HCT116 (cell line): ENCODE measurements at regions not wholly inside any gene's neighbourhood (a gene's known extent, or its start where the extent isn't known, plus 50 kb on each side); places are given as distances from the start of the nearest gene placed in this dataset.

Experiments used
- ATF3 ChIP-seq: IDR thresholded peaks from 2 replicates; pipeline ENCODE4 v1.6.1; 2012
- CTCF ChIP-seq, 3 experiments: fragments of 200-600 bp in 1 of 3; sonication (generic) in 1 of 3; IDR thresholded peaks in 2 of 3; conservative IDR thresholded peaks in 1 of 3; 2 replicates each; pipeline ENCODE4 v1.5.1; 2012 to 2017; ENCODE audit warnings: low read depth in 2 of 3, low read length in 2 of 3, antibody characterized with exemption in 1 of 3, borderline replicate concordance in 1 of 3, control low read depth in 1 of 3, mild to moderate bottlenecking in 1 of 3, mixed read lengths in 1 of 3, mixed run types in 1 of 3, moderate library complexity in 1 of 3; ENCODE audit not compliant: insufficient read depth in 1 of 3
- EGR1 ChIP-seq: IDR thresholded peaks from 2 replicates; pipeline ENCODE4 v1.6.1; 2012; ENCODE audit warnings: low read depth
- EZH2 ChIP-seq: fragments of 200-600 bp; sonication (generic); IDR thresholded peaks from 2 replicates; pipeline ENCODE4 v1.6.1; 2017; ENCODE audit warnings: antibody characterized with exemption, mixed run types
- JUND ChIP-seq: IDR thresholded peaks from 2 replicates; pipeline ENCODE4 v1.6.1; 2012
- POLR2A ChIP-seq: IDR thresholded peaks from 2 replicates; pipeline ENCODE4 v1.7.0; 2011; ENCODE audit warnings: borderline replicate concordance; ENCODE audit not compliant: insufficient read depth, insufficient read length; ENCODE audit errors: extremely low read depth
- RAD21 ChIP-seq: IDR thresholded peaks from 2 replicates; pipeline ENCODE4 v1.6.1; 2012; ENCODE audit warnings: low read depth, mild to moderate bottlenecking
- REST ChIP-seq: IDR thresholded peaks from 2 replicates; pipeline ENCODE4 v1.6.1; 2012; ENCODE audit warnings: low read depth
- SIN3A ChIP-seq: IDR thresholded peaks from 2 replicates; pipeline ENCODE4 v1.6.1; 2012; ENCODE audit warnings: low read depth
- TCF7L2 ChIP-seq: IDR thresholded peaks from 2 replicates; pipeline ENCODE4 v1.7.0; 2011; ENCODE audit warnings: borderline replicate concordance, inconsistent platforms; ENCODE audit not compliant: insufficient read depth, insufficient read length; ENCODE audit errors: extremely low read depth
- YY1 ChIP-seq: IDR thresholded peaks from 2 replicates; pipeline ENCODE4 v1.6.1; 2011; ENCODE audit warnings: low read length, low read depth, moderate library complexity, mild to moderate bottlenecking; ENCODE audit not compliant: insufficient replicate concordance; ENCODE audit errors: extremely low read depth
- ZFX ChIP-seq: fragments of 450-650 bp; IDR thresholded peaks from 2 replicates; pipeline ENCODE4 v1.6.1; 2017
- ZNF274 ChIP-seq: fragments of 200-500 bp; sonication (Bioruptor generic); IDR thresholded peaks from 2 replicates; pipeline ENCODE4 v1.6.1; 2014; ENCODE audit warnings: mild to moderate bottlenecking, low read depth, low read length, inconsistent platforms

GRCh38 chr14:61881046-61881445, 118.8 kb downstream of the SNAPC1 start:
- no peak for TF ChIP-seq EZH2
- TF ChIP-seq CTCF (IDR thresholded peaks at IDR 0.05 in 2 of 3, conservative IDR thresholded peaks at IDR 0.05 in 1 of 3; ENCODE audit: borderline replicate concordance in 1 of 3, insufficient read depth in 1 of 3, low read depth in 2 of 3, low read length in 2 of 3), result no peak
- no peak for TF ChIP-seq ATF3
- no peak for TF ChIP-seq RAD21
- no peak for TF ChIP-seq YY1
- no peak for TF ChIP-seq EGR1
- no peak for TF ChIP-seq ZFX
- TF ChIP-seq POLR2A, result no peak
- TF ChIP-seq JUND, result no peak
- TF ChIP-seq REST, result no peak
- TF ChIP-seq ZNF274, result no peak
- no peak for TF ChIP-seq TCF7L2
- no peak for TF ChIP-seq SIN3A
